ENCODE measurements at regions not wholly inside any gene's neighbourhood (a gene's known extent, or its start where the extent isn't known, plus 50 kb on each side); places are given as distances from the start of the nearest gene placed in this dataset.

DNA sequence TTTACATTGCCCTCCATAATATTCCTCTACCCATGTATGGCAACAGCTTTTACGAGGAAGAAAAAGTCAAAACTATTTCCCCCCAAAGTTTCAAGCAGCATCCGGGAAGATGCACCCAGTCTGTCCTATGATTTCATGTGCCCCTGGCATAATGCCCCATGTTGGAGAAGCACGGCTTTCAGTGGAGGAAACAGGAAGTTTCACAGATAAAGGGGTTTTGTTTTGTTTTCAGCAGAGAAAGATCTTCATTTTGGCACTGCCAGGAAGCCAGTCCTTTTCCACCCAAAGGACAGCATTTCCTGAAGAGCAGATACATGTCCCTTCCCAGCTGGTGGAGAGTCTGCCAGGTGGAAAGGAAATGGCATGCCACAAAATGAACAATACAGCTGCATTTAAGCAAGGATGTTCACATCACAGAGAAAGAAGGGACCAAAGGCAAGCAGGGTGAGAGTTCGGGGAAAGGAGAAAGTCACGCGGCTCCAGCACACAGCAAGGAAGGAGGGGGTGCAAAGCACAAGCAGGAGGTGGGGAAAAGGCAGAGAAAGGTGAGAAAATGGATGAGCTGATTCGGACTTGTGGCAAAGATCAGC is 95.3 kb upstream of the HIVEP3 start:
- Histone ChIP-seq H3K36me3 (ENCODE audit: insufficient read depth, insufficient read length, low read length) (no peaks in the 10 kb centered on the region), H3K4me1 (ENCODE audit: insufficient read depth, insufficient read length) (no peaks in the 10 kb centered on the region), H3K4me3 (ENCODE audit: insufficient read length, low read depth) (no peak overlapping the region), H3K9ac (ENCODE audit: insufficient read length, low read depth) (no peak overlapping the region), H3K27me3 (ENCODE audit: insufficient read depth, insufficient read length) (no peaks in the 10 kb centered on the region), H3K9me3 (ENCODE audit: insufficient read depth, low read length) (no peaks in the 10 kb centered on the region)
- no peak for DNase-seq (ENCODE audit: low read depth, low spot score)
- TF ChIP-seq YY1 (IDR thresholded peaks at IDR 0.05; ENCODE audit: insufficient read depth, insufficient read length) (no peak), ZNF274 (IDR thresholded peaks at IDR 0.05; ENCODE audit: low read depth, low read length) (no peak), SUZ12 (IDR thresholded peaks at IDR 0.05; ENCODE audit: extremely low read depth, insufficient read depth, insufficient read length) (no peak)

DNA sequence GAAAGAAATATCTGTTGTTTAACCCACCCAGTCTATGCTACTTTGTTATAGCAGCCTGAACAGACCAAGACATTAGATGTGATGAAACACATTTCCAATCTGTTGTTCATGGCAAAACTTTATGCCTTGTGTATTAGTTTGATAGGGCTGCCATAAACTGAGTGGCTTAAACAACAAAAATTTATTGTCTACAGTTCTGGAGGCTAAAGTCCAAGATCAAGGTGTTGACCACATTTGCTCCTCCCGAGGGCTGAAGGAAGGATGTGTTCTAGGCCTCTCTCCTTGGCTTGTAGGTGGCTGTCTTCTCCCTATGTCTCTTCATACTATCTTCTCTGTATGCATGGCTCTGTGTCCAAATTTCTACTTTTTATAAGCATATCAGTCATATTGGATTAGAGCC is 94.1 kb upstream of the HIVEP3 start:
- H3K4me3 ChIP-seq (ENCODE audit: insufficient read length, low read depth), result no peak overlapping the region
- no peaks in the 10 kb centered on the region for H3K9me3 ChIP-seq (ENCODE audit: insufficient read depth, low read length)
- no peaks in the 10 kb centered on the region for H3K27me3 ChIP-seq (ENCODE audit: insufficient read depth, insufficient read length)
- no peak for DNase-seq (ENCODE audit: low read depth, low spot score)
- H3K36me3 ChIP-seq (ENCODE audit: insufficient read depth, insufficient read length, low read length), result no peaks in the 10 kb centered on the region
- no peak for TF ChIP-seq YY1 (IDR thresholded peaks at IDR 0.05; ENCODE audit: insufficient read depth, insufficient read length)
- TF ChIP-seq SUZ12 (IDR thresholded peaks at IDR 0.05; ENCODE audit: extremely low read depth, insufficient read depth, insufficient read length), result no peak
- TF ChIP-seq ZNF274 (IDR thresholded peaks at IDR 0.05; ENCODE audit: low read depth, low read length), result no peak
- no peak overlapping the region for H3K9ac ChIP-seq (ENCODE audit: insufficient read length, low read depth)
- no peaks in the 10 kb centered on the region for H3K4me1 ChIP-seq (ENCODE audit: insufficient read depth, insufficient read length)

DNA sequence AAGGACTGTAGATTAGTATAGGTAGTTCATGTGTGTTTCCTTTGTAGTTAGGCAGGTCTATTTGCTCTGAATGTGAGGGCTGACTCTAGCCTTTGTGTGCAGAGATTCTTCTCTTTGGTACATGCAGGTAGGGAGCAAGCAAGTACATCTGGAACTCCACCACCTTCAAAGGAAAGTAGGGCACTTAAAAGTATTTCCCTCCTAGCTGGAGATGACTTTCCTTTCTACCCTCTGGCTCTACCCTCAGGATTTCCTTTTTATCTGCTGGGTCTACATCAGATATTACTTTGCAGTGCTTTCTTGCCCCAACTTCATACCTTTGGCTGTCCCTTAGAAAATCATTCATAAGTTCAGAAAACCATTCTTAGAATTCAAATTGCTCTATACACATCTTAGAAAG is 91.7 kb upstream of the HIVEP3 start:
- no peaks in the 10 kb centered on the region for H3K36me3 ChIP-seq (ENCODE audit: insufficient read depth, insufficient read length, low read length)
- H3K4me3 ChIP-seq (ENCODE audit: insufficient read length, low read depth), result no peak overlapping the region
- H3K27me3 ChIP-seq (ENCODE audit: insufficient read depth, insufficient read length), result no peaks in the 10 kb centered on the region
- H3K9me3 ChIP-seq (ENCODE audit: insufficient read depth, low read length), result no peaks in the 10 kb centered on the region
- no peak for TF ChIP-seq YY1 (IDR thresholded peaks at IDR 0.05; ENCODE audit: insufficient read depth, insufficient read length)
- no peak for TF ChIP-seq SUZ12 (IDR thresholded peaks at IDR 0.05; ENCODE audit: extremely low read depth, insufficient read depth, insufficient read length)
- no peak for TF ChIP-seq ZNF274 (IDR thresholded peaks at IDR 0.05; ENCODE audit: low read depth, low read length)
- DNase-seq (ENCODE audit: low read depth, low spot score), result no peak
- no peaks in the 10 kb centered on the region for H3K4me1 ChIP-seq (ENCODE audit: insufficient read depth, insufficient read length)
- H3K9ac ChIP-seq (ENCODE audit: insufficient read length, low read depth), result no peak overlapping the region

DNA sequence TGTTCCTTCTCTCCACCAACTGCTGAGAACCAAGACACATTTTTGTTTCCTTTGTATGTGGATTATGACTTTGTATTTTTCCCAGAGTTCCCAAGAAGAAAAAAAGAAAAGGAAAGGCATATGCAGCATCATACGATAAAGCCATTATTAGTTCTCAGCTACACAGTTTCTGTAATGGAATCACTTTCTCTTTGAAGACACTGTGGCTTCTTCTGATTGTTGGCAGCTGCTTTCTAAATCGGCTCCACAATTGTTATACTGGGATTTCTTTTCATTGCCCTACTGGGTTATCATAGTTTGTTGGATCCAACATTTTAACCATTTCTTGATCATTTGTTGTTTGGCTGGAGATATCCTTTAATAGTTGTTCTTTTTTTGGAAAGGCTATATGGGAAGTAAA is 89.5 kb upstream of the HIVEP3 start:
- TF ChIP-seq ZNF274 (IDR thresholded peaks at IDR 0.05; ENCODE audit: low read depth, low read length), result no peak
- Histone ChIP-seq H3K4me3 (ENCODE audit: insufficient read length, low read depth) (no peak overlapping the region), H3K27me3 (ENCODE audit: insufficient read depth, insufficient read length) (no peaks in the 10 kb centered on the region), H3K36me3 (ENCODE audit: insufficient read depth, insufficient read length, low read length) (no peaks in the 10 kb centered on the region), H3K9ac (ENCODE audit: insufficient read length, low read depth) (no peak overlapping the region), H3K9me3 (ENCODE audit: insufficient read depth, low read length) (no peaks in the 10 kb centered on the region), H3K4me1 (ENCODE audit: insufficient read depth, insufficient read length) (no peaks in the 10 kb centered on the region)
- DNase-seq (ENCODE audit: low read depth, low spot score), result no peak

DNA sequence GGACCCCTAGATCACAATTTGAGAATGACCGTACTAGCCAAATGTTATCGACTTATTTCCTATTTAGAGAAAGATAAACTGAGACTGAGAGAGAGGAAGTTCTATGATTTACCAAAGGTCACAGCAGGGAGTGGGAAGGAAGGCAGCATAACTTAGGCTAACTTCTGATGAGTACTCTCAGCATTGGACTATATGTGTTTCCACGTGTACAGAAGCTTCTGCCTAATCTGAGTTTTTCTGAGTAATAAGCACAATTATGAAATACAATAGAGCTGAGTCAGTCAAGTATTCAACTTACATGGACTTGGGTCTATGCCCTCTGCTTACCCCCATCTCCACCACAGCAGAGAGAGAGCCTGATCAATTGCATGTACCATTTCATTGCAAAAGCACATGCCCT is 88.1 kb upstream of the HIVEP3 start:
- Histone ChIP-seq H3K9me3 (ENCODE audit: insufficient read depth, low read length) (no peaks in the 10 kb centered on the region), H3K36me3 (ENCODE audit: insufficient read depth, insufficient read length, low read length) (no peaks in the 10 kb centered on the region), H3K27me3 (ENCODE audit: insufficient read depth, insufficient read length) (no peaks in the 10 kb centered on the region), H3K4me1 (ENCODE audit: insufficient read depth, insufficient read length) (no peaks in the 10 kb centered on the region), H3K9ac (ENCODE audit: insufficient read length, low read depth) (no peak overlapping the region), H3K4me3 (ENCODE audit: insufficient read length, low read depth) (no peak overlapping the region)
- TF ChIP-seq YY1 (IDR thresholded peaks at IDR 0.05; ENCODE audit: insufficient read depth, insufficient read length) (no peak), SUZ12 (IDR thresholded peaks at IDR 0.05; ENCODE audit: extremely low read depth, insufficient read depth, insufficient read length) (no peak), ZNF274 (IDR thresholded peaks at IDR 0.05; ENCODE audit: low read depth, low read length) (no peak)
- DNase-seq (ENCODE audit: low read depth, low spot score), result no peak

DNA sequence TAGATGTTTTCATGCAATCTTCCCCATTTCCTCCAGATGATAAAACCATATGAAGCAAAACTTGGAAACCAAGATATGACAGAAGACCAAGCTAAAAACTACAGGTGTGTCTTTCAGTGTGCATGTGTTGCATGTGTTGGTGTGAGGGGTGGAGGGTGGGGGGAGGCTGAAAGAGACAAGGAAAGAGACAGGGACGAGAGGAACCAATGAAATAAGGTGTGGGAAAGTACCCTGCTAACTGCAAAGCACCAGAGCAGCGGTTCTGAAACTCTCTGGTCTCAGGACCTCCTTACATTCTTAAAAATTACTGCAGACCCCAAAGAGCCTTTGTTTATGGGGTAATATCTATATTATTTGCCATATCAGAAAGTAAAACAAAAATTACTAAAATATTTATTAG is 87.4 kb upstream of the HIVEP3 start:
- no peaks in the 10 kb centered on the region for H3K27me3 ChIP-seq (ENCODE audit: insufficient read depth, insufficient read length)
- no peaks in the 10 kb centered on the region for H3K9me3 ChIP-seq (ENCODE audit: insufficient read depth, low read length)
- H3K4me3 ChIP-seq (ENCODE audit: insufficient read length, low read depth), result no peak overlapping the region
- no peaks in the 10 kb centered on the region for H3K4me1 ChIP-seq (ENCODE audit: insufficient read depth, insufficient read length)
- TF ChIP-seq SUZ12 (IDR thresholded peaks at IDR 0.05; ENCODE audit: extremely low read depth, insufficient read depth, insufficient read length), result no peak
- no peak for TF ChIP-seq ZNF274 (IDR thresholded peaks at IDR 0.05; ENCODE audit: low read depth, low read length)
- no peak for TF ChIP-seq YY1 (IDR thresholded peaks at IDR 0.05; ENCODE audit: insufficient read depth, insufficient read length)
- no peak for DNase-seq (ENCODE audit: low read depth, low spot score)
- H3K9ac ChIP-seq (ENCODE audit: insufficient read length, low read depth), result no peak overlapping the region
- no peaks in the 10 kb centered on the region for H3K36me3 ChIP-seq (ENCODE audit: insufficient read depth, insufficient read length, low read length)

DNA sequence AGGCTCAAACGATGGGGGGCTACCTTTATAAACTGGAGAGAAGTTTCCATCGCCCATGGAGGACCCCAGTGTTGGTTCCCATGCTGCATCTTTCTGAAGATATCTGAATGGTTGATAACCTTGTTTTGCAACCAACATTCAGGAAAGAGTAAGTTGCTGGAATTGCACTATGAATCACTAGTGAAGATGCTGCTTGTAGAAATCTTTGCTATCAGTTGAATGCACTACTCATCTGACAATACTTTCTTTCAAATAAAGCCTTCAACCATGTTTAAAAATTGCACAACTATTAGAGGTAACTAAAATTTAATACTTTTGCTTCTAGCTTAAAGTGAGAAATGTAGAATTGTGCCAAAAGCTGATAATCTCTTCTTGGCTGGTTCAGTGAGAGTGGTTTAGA is 86.8 kb upstream of the HIVEP3 start:
- H3K4me1 ChIP-seq (ENCODE audit: insufficient read depth, insufficient read length), result no peaks in the 10 kb centered on the region
- no peak for DNase-seq (ENCODE audit: low read depth, low spot score)
- H3K9ac ChIP-seq (ENCODE audit: insufficient read length, low read depth), result no peak overlapping the region
- no peaks in the 10 kb centered on the region for H3K36me3 ChIP-seq (ENCODE audit: insufficient read depth, insufficient read length, low read length)
- TF ChIP-seq YY1 (IDR thresholded peaks at IDR 0.05; ENCODE audit: insufficient read depth, insufficient read length) (no peak), ZNF274 (IDR thresholded peaks at IDR 0.05; ENCODE audit: low read depth, low read length) (no peak), SUZ12 (IDR thresholded peaks at IDR 0.05; ENCODE audit: extremely low read depth, insufficient read depth, insufficient read length) (no peak)
- H3K4me3 ChIP-seq (ENCODE audit: insufficient read length, low read depth), result no peak overlapping the region
- H3K27me3 ChIP-seq (ENCODE audit: insufficient read depth, insufficient read length), result no peaks in the 10 kb centered on the region
- H3K9me3 ChIP-seq (ENCODE audit: insufficient read depth, low read length), result no peaks in the 10 kb centered on the region

DNA sequence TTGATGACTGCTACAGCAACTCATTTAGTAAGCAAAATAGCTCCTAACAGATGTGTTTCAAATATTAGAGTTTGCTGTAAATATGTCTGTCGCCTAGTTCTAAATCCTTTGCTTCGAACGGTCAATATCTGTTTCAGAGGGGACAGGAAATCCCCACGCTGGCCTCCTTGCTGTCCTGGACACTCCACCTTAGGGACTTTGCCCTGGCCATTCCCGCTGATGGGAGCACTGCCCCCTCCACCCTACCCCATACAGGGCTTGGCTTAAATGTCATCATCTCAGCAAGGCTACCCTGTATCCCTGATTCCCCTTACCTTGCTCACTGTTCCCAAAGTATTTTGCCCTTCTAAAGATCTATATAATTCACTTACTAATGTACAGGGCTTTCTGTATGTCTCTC is 86.1 kb upstream of the HIVEP3 start:
- H3K9ac ChIP-seq (ENCODE audit: insufficient read length, low read depth), result no peak overlapping the region
- no peak for TF ChIP-seq YY1 (IDR thresholded peaks at IDR 0.05; ENCODE audit: insufficient read depth, insufficient read length)
- TF ChIP-seq SUZ12 (IDR thresholded peaks at IDR 0.05; ENCODE audit: extremely low read depth, insufficient read depth, insufficient read length), result no peak
- no peak for TF ChIP-seq ZNF274 (IDR thresholded peaks at IDR 0.05; ENCODE audit: low read depth, low read length)
- no peaks in the 10 kb centered on the region for H3K9me3 ChIP-seq (ENCODE audit: insufficient read depth, low read length)
- no peak for DNase-seq (ENCODE audit: low read depth, low spot score)
- no peak overlapping the region for H3K4me3 ChIP-seq (ENCODE audit: insufficient read length, low read depth)
- H3K4me1 ChIP-seq (ENCODE audit: insufficient read depth, insufficient read length), result no peaks in the 10 kb centered on the region
- no peaks in the 10 kb centered on the region for H3K27me3 ChIP-seq (ENCODE audit: insufficient read depth, insufficient read length)
- H3K36me3 ChIP-seq (ENCODE audit: insufficient read depth, insufficient read length, low read length), result no peaks in the 10 kb centered on the region

Data from NT2/D1 (cell line).